ENCODE measurements at regions not wholly inside any gene's neighbourhood (a gene's known extent, or its start where the extent isn't known, plus 50 kb on each side); places are given as distances from the start of the nearest gene placed in this dataset.
"Not testable (repeated sequence)": the region's sequence is repeated elsewhere in the genome, so short reads cannot be mapped to it uniquely, and the experiment has no call there.

- TF ChIP-seq CTCF, EP300, POLR2AphosphoS5 (IDR thresholded peaks at IDR 0.05): not testable (repeated sequence)
These were observed 355.7 kb upstream of the ANKRD30A start for GRCh38 chr10:36769741-36770140.
